ENCODE measurements at regions not wholly inside any gene's neighbourhood (a gene's known extent, or its start where the extent isn't known, plus 50 kb on each side); places are given as distances from the start of the nearest gene placed in this dataset.
"Not testable (repeated sequence)": the region's sequence is repeated elsewhere in the genome, so short reads cannot be mapped to it uniquely, and the experiment has no call there.

DNA sequence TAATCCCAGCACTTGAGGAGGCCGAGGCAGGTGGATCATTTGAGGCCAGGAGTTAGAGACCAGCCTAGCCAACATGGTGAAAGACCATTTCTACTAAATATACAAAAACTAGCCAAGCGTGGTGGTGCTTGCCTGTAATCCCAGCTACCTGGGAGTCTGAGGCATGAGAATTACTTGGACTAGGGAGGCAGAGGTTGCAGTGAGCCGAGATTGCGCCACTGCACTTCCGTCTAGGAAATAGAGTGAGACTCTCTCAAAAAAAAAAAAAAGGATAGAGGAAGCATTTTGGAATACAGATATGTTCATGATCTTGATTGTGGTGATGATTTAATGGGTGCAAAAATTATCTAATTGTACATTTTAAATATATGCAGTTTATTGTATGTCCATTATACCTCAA, 67.8 kb upstream of the GBE1 start:
- H3K9me3 ChIP-seq (ENCODE audit: control extremely low read depth in 1 of 5, control insufficient read depth in 4 of 5, insufficient read depth in 2 of 5, low read depth in 1 of 5, low read length in 4 of 5); H3K27ac ChIP-seq (ENCODE audit: insufficient read depth in 1 of 2, low read depth in 1 of 2, low read length in 2 of 2, poor library complexity in 1 of 2, severe bottlenecking in 2 of 2); H3K27me3 ChIP-seq (replicated peaks in 2 of 5; ENCODE audit: control insufficient read depth in 4 of 5, insufficient read depth in 5 of 5, low read length in 4 of 5); H3K36me3 ChIP-seq (ENCODE audit: control insufficient read depth in 4 of 4, insufficient read depth in 4 of 4, low read length in 3 of 4); CTCF ChIA-PET; H3K4me3 ChIP-seq (ENCODE audit: control insufficient read depth in 1 of 7, extremely low read depth in 1 of 7, insufficient read depth in 4 of 7, low read depth in 2 of 7, low read length in 6 of 7); POLR2A ChIA-PET; DNase-seq; H3K4me1 ChIP-seq (ENCODE audit: control extremely low read depth in 1 of 4, control insufficient read depth in 4 of 4, insufficient read depth in 4 of 4, low read length in 3 of 4): not testable (repeated sequence)
- WGBS (ENCODE audit: insufficient coverage), result 84% methylated on average over 3 of the region's 5 CpGs

DNA sequence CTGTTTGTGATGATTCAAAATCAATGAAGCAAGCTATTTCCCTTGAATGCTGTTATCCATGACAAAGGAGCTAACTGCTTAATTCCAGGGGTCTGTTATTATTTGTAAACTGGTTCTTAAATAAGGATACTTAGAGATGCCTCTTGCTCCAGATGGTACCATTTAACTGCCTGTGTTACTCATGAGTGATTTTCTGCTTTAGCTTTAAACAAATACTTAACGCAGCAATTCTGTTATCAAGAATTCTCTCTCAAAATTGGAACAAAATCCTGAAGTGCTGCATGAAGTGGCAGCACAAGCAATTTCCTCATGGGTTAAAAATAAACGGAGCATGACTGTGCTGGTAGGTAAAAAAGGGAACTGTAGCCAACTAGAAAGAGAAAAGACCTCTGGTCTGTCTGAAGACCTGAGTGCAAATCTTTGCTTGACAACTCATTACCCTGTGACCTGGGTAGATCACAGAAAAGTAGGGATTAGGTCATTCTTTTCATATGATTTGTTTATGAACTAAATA, 62.5 kb upstream of the GBE1 start:
- Histone ChIP-seq H3K27ac (ENCODE audit: insufficient read depth in 1 of 2, low read depth in 1 of 2, low read length in 2 of 2, poor library complexity in 1 of 2, severe bottlenecking in 2 of 2) (no peak overlapping the region), H3K4me1 (ENCODE audit: control extremely low read depth in 1 of 4, control insufficient read depth in 4 of 4, insufficient read depth in 4 of 4, low read length in 3 of 4) (peaks cover 3 to 19% (median 9%) of the 10 kb centered on the region in 4 experiments), H3K36me3 (ENCODE audit: control insufficient read depth in 4 of 4, insufficient read depth in 4 of 4, low read length in 3 of 4) (no peaks in the 10 kb centered on the region), H3K27me3 (replicated peaks in 2 of 5; ENCODE audit: control insufficient read depth in 4 of 5, insufficient read depth in 5 of 5, low read length in 4 of 5) (no peaks in the 10 kb centered on the region), H3K4me3 (ENCODE audit: control insufficient read depth in 1 of 7, extremely low read depth in 1 of 7, insufficient read depth in 4 of 7, low read depth in 2 of 7, low read length in 6 of 7) (peak overlapping the region in 1 of 7 experiments; percentile 71), H3K9me3 (ENCODE audit: control extremely low read depth in 1 of 5, control insufficient read depth in 4 of 5, insufficient read depth in 2 of 5, low read depth in 1 of 5, low read length in 4 of 5) (peaks cover 0 to 8% (median 0%) of the 10 kb centered on the region in 5 experiments)
- CTCF ChIA-PET, result no interaction called here
- WGBS (ENCODE audit: insufficient coverage), result 0% methylated on average over 1 of the region's 2 CpGs
- POLR2A ChIA-PET, result no interaction called here
- peak; percentile 31 to 87 (median 77) for DNase-seq

DNA sequence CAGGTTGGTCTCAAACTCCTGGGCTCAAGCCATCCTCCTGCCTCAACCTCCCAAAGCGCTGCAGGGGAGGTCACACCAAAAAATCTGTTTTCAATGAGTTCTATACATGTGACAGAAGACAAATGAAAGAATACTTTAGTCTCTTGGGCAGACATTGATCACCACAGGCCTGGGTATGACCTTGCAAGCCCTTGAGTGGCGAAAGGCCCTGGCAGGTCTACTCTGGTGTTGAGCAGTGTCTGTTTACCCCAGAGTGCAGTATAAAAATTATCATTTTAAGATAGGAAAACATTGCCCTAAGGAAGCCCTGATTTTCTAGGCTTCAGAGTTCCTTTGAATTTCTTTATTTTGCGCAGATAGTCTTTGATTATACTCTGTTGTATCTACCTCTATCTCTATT, 61.6 kb upstream of the GBE1 start:
- Histone ChIP-seq H3K27ac (ENCODE audit: insufficient read depth in 1 of 2, low read depth in 1 of 2, low read length in 2 of 2, poor library complexity in 1 of 2, severe bottlenecking in 2 of 2) (no peak overlapping the region), H3K27me3 (replicated peaks in 2 of 5; ENCODE audit: control insufficient read depth in 4 of 5, insufficient read depth in 5 of 5, low read length in 4 of 5) (no peaks in the 10 kb centered on the region), H3K4me3 (ENCODE audit: control insufficient read depth in 1 of 7, extremely low read depth in 1 of 7, insufficient read depth in 4 of 7, low read depth in 2 of 7, low read length in 6 of 7) (no peak overlapping the region), H3K36me3 (ENCODE audit: control insufficient read depth in 4 of 4, insufficient read depth in 4 of 4, low read length in 3 of 4) (no peaks in the 10 kb centered on the region), H3K4me1 (ENCODE audit: control extremely low read depth in 1 of 4, control insufficient read depth in 4 of 4, insufficient read depth in 4 of 4, low read length in 3 of 4) (peaks cover 3 to 19% (median 9%) of the 10 kb centered on the region in 4 experiments), H3K9me3 (ENCODE audit: control extremely low read depth in 1 of 5, control insufficient read depth in 4 of 5, insufficient read depth in 2 of 5, low read depth in 1 of 5, low read length in 4 of 5) (peaks cover 0 to 8% (median 0%) of the 10 kb centered on the region in 5 experiments)
- 100% methylated on average over 1 of the region's 3 CpGs for WGBS (ENCODE audit: insufficient coverage)
- no peak for DNase-seq
- ChIA-PET POLR2A (no interaction called here), CTCF (no interaction called here)

DNA sequence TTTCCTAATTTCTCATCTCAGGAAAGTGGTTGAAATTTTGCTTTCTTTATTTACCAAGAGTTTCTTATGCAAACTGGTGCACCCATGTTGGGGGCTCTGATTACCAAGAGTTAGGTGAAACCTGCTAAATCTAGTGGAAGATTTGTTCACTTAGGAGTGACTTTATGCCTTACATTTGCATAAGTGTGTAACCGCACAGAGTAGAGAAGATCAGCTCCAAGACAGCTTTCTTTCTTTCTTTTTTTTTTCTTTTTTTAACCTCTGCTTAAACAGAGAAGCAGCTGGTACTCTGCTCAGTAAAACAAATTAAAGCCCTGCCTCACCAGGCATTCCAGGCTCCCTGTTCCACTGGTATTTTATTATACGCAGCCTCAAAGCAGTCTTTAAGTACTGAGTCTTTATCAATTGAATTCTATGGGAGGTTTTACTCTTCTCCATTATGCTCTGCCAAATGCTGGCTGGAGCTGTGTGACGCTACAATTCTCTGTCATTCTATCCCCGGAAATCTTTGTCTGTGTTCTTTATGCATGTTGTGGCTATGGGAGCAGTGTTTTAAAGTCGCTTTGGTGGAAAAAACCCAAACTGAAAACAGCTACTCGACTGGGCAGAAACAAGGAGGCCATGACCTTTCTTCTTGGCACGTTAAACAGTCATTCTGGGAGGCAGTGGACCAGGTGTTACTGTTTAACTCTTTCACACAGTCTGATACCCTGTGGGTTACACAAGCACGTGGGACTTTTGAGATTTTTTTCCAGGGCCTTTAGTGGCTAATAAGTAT, 55.2 kb upstream of the GBE1 start:
- H3K4me3 ChIP-seq (ENCODE audit: control insufficient read depth in 1 of 7, extremely low read depth in 1 of 7, insufficient read depth in 4 of 7, low read depth in 2 of 7, low read length in 6 of 7), result no peak overlapping the region
- CTCF ChIA-PET, result interaction anchor here (1.2 to 1.3 kb wide), 2 partner anchors 11 to 148 kb away, joined by 3 to 4 read pairs; no protein-coding TSS in a partner anchor
- no peaks in the 10 kb centered on the region for H3K36me3 ChIP-seq (ENCODE audit: control insufficient read depth in 4 of 4, insufficient read depth in 4 of 4, low read length in 3 of 4)
- no peak for DNase-seq
- peaks cover 0 to 8% (median 0%) of the 10 kb centered on the region in 5 experiments for H3K9me3 ChIP-seq (ENCODE audit: control extremely low read depth in 1 of 5, control insufficient read depth in 4 of 5, insufficient read depth in 2 of 5, low read depth in 1 of 5, low read length in 4 of 5)
- no peak overlapping the region for H3K27ac ChIP-seq (ENCODE audit: insufficient read depth in 1 of 2, low read depth in 1 of 2, low read length in 2 of 2, poor library complexity in 1 of 2, severe bottlenecking in 2 of 2)
- no peaks in the 10 kb centered on the region for H3K4me1 ChIP-seq (ENCODE audit: control extremely low read depth in 1 of 4, control insufficient read depth in 4 of 4, insufficient read depth in 4 of 4, low read length in 3 of 4)
- 94% methylated on average over 6 of the region's 8 CpGs for WGBS (ENCODE audit: insufficient coverage)
- H3K27me3 ChIP-seq (replicated peaks in 2 of 5; ENCODE audit: control insufficient read depth in 4 of 5, insufficient read depth in 5 of 5, low read length in 4 of 5), result no peaks in the 10 kb centered on the region
- POLR2A ChIA-PET, result no interaction called here

DNA sequence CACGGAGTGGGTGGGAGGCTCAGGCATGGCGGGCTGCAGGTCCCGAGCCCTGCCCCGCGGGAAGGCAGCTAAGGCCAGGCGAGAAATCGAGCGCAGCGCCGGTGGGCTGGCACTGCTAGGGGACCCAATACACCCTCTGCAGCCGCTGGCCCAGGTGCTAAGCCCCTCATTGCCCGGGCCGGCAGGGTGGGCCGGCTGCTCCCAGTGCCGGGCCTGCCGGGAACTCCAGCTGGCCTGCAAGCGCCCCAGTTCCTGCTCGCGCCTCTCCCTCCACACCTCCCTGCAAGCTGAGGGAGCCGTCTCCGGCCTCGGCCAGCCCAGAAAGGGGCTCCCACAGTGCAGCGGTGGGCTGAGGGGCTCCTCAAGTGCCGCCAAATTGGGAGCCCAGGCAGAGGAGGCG, 50.7 kb upstream of the GBE1 start:
- H3K4me1 ChIP-seq (ENCODE audit: control extremely low read depth in 1 of 4, control insufficient read depth in 4 of 4, insufficient read depth in 4 of 4, low read length in 3 of 4); POLR2A ChIA-PET; H3K27me3 ChIP-seq (replicated peaks in 2 of 5; ENCODE audit: control insufficient read depth in 4 of 5, insufficient read depth in 5 of 5, low read length in 4 of 5); H3K4me3 ChIP-seq (ENCODE audit: control insufficient read depth in 1 of 7, extremely low read depth in 1 of 7, insufficient read depth in 4 of 7, low read depth in 2 of 7, low read length in 6 of 7); DNase-seq; H3K27ac ChIP-seq (ENCODE audit: insufficient read depth in 1 of 2, low read depth in 1 of 2, low read length in 2 of 2, poor library complexity in 1 of 2, severe bottlenecking in 2 of 2); H3K9me3 ChIP-seq (ENCODE audit: control extremely low read depth in 1 of 5, control insufficient read depth in 4 of 5, insufficient read depth in 2 of 5, low read depth in 1 of 5, low read length in 4 of 5); H3K36me3 ChIP-seq (ENCODE audit: control insufficient read depth in 4 of 4, insufficient read depth in 4 of 4, low read length in 3 of 4): not testable (repeated sequence)
- 96% methylated on average over 11 of the region's 25 CpGs for WGBS (ENCODE audit: insufficient coverage)
- CTCF ChIA-PET, result interaction anchor here (1.2 kb wide), 1 partner anchor 8 kb away, joined by 4 read pairs; no protein-coding TSS in a partner anchor

All from common myeloid progenitor, CD34-positive (primary cell).